HG03558 (cell line): ENCODE measurements at regions not wholly inside any gene's neighbourhood (a gene's known extent, or its start where the extent isn't known, plus 50 kb on each side); places are given as distances from the start of the nearest gene placed in this dataset.

Experiments
- ATAC-seq: cut with Tn5 transposase; IDR thresholded peaks from one replicate; pipeline ENCODE4 v1.9.1; 2021; ENCODE audit warnings: moderate number of reproducible peaks; ENCODE audit not compliant: unreplicated experiment; ENCODE audit errors: extremely low read depth

GRCh38 chr6:33952016-33952415, 148.2 kb upstream of the MLN start:
- ATAC-seq, result no peak

DNA sequence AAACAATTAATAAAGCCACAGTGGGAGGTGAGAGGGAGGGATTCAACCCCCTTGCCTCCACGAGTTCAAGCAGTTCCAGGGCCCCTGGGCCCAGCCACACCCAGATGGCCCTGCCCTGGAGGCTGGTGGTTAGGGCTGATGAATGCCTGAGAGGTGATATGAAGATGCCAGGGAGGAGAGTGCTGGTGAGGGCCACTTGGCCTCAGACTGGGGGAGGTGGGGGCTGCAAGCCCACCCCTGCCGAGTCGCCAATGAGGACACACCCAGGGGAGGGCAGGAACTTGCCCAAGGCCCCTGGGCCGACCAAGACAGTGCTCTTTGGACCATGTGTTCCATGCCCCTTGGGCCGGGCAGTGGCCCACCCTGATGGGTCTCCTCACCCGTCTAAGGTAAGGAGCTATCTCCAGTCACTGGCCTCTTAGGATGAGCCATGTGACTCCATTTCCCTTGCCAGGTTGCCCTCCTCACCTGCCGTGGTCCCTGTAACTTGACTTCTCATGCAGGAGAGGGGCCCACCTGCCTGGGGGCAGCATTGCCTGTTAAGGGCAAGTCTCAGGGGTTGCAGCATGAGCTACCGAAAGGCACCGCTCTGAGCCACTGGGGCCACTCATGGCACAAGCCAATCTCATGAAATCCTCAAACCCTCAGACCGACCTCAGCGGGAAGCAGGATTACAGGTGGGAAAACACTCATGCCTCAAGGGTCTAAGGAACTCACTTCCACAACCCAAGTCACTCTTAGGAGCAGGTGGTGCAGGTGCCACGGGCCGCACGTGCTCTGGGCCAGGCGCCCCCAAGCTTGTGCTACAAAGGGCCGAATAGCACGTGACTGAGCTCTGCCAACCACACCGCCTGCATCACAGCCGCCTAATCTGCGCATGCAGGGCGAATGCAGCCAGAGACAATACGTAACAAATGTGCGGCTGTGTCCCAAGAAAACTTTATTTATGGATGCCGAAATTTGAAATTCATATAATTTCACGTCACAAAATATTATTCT, 147.4 kb upstream of the MLN start:
- ATAC-seq, result no peak

GRCh38 chr6:33950472-33950881, 146.7 kb upstream of the MLN start:
- no peak for ATAC-seq

DNA sequence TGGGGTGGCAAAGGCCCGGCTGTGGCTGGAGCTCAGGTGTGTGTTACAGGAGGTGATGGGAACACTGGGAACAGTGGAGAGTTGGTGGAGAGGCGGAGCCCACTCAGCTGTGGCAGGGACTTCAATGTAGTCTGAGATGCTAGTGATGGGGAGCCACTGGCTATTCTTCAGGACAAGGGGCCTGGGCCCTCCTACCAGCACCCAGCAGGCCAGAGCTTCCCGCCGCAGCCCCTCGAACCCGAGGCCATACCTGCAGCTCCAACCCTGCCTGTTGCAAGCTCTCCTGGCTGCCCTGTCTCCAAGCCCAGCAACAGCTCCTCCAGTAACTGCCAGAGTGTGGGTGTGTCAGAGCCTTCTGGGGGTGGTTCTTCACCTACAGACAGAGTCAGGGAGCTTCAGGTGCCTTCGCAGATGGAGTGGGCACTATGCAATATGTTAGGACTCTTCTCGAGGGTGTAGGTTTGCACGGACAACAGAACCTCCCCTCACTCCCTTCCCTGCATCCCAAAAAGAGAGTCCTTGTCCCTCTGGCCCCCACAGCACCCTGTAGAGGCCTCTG, 146.2 kb upstream of the MLN start:
- ATAC-seq, result no peak

- ATAC-seq, result no peak
Observed at GRCh38 chr6:33949111-33949510, 145.3 kb upstream of the MLN start.

DNA sequence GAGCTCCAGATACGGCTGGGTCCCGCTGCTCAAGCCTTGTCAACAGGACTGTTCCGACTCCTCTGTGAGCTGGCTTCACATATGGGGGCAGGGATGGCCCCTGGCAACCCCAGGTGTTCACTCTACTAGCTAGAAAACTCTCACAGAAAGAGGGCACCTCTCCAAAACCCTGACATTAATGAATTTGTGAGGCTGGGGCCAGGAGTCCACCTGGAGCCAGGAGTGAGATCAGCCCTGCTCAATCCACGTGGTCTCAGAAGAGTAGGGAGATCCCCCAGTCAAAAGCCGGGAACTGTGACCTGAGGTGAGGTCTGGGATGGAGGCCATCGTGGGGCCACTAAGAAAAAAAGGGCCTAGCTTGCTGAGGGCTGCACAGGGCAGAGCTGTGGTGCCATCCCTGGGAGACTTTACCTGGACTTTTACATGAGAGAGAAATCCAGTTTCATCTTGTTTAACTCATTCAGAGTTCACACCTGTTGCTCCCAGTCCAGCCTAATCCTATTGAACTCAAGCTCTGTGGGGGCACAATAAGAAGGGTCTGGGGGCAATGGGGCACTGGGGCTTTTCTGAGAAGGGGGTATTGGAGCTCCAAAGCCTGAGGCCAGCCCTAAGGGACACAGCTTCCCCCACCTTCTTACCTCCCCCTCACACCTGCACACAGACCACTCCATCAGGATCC, 144.3 kb upstream of the MLN start:
- ATAC-seq, result no peak

DNA sequence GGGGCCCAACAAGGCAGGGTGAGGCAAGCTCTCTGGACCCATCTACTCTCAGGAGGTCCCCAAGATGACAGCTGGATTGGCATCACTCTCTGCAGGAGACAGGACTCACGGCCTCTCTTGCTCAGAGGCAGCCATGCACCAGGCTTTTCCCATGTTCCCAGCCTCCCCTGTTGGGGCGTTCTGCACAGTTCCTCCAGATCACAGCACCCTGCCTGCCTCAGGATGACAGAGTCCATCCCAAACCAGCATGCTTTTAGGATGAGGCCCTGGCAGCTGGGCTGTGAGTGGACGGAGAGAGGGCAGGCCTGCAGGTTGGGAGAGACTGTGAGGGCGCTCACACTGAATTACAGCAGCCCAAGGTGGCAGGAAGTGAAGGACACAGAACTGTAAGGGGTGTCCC, 143.2 kb upstream of the MLN start:
- ATAC-seq, result no peak

DNA sequence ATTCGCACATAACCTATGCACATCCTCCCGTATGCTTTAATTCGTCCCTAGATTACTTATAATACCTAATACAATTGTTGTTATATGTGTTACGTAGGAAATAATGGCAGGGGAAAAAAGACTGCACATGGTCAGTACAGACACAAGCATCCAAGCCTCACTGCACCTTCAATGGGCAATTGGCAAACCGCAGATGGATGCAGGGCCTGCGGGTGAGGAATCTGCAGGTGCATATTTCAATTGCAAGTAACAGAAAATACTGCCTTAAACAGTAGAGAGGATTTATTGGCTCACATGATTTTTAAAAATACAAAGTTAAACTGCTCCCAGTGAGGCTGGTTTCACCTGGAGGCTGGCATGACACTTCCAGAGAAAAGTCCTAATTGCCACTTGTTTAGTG, 142.1 kb upstream of the MLN start:
- ATAC-seq, result no peak

DNA sequence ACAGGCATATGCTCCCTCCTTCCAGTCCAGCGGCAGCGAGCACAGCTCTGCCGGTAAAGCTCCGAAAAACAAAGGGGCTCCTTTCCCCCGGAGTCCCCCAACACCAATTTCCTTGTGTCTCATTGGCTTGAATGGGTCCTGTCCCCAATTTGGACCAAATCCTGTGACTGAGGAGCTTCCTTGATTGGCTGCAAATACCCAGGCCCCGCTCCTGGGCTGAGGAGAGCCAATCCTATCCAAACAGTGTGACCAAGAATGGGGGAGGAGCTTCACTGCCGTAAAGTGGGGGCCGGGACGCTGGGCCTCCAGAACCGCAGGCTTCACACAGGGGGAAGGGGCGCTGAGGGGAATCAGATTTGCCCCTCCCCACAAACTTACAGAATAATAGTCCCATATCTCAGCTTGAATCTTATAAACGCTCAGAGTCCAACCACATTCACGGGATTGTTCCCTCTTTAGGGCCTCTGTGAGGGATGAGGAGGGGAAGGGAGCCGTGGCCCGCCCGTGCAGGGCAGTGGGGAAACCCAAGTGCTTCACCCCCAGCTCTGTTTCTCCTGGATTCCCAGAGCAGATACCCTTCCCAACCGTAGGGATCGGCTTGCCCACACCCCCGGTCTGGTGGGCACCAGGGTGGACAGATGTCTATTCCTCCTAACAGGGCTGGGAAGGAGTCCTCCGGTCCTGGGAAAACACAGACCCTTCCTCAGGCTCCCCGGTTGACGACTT, 141.0 kb upstream of the MLN start:
- no peak for ATAC-seq

GRCh38 chr6:33936886-33937285, 133.1 kb upstream of the MLN start:
- no peak for ATAC-seq

DNA sequence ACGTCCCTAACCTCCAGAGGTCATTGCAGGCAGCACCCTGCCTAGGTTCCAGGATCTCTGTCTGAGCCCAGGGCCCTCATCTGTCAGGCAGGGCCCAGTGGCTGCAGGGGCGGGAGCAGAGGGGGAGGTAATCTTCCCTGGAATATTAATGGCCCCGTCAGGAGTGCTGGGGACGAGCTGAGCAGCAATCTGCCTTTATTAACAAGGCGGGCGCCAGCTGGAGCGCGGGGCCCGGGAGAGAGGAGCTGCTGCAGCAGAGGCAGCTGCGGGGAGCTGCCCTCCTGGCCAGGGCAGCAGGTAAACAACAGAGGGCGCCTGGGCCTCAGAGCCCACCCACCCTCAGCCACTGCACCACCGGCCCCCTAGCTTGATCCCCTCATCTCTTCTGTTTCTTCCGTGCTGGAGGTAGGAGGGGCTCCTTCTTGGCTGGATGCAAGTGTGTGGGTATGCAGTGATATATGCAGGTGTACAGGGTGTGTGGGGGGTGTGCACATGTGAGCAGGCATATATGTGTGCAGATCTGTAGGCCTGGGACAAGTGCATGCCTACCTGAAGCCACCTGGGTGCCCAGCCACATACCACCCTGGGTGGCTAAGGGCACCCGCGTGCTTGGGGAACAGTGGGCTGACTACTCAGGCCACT, 131.8 kb upstream of the MLN start:
- ATAC-seq, result no peak

GRCh38 chr6:33934731-33935270, 131.0 kb upstream of the MLN start:
- ATAC-seq, result no peak

- no peak for ATAC-seq
Observed at GRCh38 chr6:33933101-33933500, 129.3 kb upstream of the MLN start.

- ATAC-seq, result no peak
Observed at GRCh38 chr6:33931799-33932198, 128.0 kb upstream of the MLN start.

- ATAC-seq, result no peak
Observed at GRCh38 chr6:33929575-33930288, 125.9 kb upstream of the MLN start.

- no peak for ATAC-seq
Observed at GRCh38 chr6:33927616-33928015, 123.8 kb upstream of the MLN start.

DNA sequence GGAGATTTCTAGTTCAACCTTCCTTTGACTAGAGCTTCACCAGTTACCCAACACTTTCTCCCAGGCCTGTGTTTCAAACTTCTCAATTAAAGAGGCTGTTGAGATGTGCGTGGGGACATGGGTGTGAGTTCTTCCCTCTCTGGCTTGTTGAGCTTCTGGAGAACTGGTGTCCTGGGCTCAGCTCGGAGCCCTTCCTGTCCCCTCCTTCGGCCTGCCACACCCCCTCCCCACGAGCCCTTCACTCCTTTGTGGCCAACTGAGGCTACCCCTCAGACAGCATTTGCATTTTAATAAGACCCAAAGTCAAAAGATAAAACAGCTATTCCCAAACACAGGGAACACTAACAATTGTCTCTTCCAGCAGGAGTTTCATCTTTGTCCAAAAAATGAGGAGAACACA, 123.3 kb upstream of the MLN start:
- no peak for ATAC-seq

DNA sequence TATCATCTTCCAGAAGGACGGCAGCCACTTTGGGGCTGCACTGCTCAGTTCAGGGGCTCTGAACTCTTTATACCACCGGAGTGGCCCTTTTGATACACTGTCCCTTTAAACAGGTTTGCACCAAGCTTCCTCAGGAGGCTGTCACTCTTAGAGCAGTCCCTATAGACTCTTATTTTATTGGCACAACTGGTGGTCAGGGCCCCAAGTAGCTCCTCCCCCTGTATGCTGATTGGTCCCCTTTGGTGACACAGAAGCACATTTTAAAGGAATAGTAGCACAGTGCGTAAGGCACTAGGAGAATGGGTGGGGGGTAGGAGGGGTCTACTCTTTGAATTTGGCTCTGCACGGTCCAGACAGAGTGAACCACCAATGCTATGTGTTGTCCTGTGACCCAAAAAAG, 122.6 kb upstream of the MLN start:
- no peak for ATAC-seq

DNA sequence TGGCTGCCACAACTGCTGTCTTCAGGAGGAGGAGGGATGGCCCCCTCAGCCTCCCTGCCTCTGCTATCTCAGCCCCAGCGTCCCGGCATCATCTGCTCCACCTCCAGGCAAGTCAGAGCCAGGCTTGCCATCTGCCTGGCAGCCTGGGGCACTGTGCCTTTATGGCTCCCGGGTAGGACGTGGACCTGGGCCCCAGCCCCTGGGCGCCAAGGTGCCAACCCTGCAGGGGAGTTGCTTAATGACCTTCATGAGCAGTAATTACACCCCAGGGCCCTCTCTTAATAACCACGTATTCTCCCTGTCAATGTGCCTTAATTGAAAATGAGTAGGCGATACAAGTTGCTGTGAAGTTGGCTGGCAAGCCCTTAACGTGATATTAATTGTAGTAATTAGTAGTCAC, 122.1 kb upstream of the MLN start:
- no peak for ATAC-seq
